HS-27A (cell line): ENCODE measurements at regions not wholly inside any gene's neighbourhood (a gene's known extent, or its start where the extent isn't known, plus 50 kb on each side); places are given as distances from the start of the nearest gene placed in this dataset.
"Not testable (repeated sequence)": the region's sequence is repeated elsewhere in the genome, so short reads cannot be mapped to it uniquely, and the experiment has no call there.

Experiments used
- DNase-seq: peaks from one replicate; pipeline ENCODE4 v3.0.0-alpha.2; 2012; ENCODE audit warnings: low read depth, missing footprints

DNA sequence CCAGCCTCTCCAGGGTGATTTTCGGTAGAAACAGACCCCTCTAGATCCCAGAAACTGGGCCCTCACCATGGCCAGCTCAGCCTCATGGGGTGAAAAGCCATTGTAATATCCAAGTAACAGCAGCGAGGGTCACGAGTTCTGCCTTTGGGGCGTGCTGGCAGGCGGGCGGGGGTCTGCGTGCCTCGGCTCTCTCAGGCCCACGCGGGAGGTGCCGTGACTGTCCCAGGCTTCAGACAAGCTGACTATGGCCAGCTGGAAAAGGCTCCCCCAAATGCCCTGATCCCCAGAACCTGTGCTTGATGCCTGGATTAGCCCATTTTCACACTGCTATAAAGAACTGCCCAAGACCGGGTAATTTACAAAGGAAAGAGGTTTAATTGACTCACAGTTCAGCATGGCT, 160.2 kb downstream of the LAT start:
- not testable (repeated sequence) for DNase-seq

DNA sequence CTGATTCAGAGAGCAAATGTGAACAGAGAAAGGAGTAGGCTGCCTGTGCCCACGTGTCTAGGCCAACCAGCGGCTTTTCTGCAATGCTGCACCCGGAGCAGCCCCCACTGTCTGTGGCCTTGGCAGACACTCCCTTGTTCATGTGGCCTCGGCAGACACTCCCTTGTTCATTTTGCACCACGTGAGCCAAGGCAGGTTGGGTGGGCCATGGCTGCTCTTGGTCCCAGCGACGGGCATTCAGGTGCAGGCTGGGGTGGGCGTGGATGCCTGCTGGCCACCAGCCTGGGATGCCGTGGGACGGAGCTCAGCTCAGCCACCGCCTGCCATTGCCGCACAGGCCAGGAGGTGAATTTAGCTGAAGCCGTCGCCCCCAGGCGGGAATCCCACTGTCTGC, 159.8 kb downstream of the LAT start:
- DNase-seq, result not testable (repeated sequence)

DNA sequence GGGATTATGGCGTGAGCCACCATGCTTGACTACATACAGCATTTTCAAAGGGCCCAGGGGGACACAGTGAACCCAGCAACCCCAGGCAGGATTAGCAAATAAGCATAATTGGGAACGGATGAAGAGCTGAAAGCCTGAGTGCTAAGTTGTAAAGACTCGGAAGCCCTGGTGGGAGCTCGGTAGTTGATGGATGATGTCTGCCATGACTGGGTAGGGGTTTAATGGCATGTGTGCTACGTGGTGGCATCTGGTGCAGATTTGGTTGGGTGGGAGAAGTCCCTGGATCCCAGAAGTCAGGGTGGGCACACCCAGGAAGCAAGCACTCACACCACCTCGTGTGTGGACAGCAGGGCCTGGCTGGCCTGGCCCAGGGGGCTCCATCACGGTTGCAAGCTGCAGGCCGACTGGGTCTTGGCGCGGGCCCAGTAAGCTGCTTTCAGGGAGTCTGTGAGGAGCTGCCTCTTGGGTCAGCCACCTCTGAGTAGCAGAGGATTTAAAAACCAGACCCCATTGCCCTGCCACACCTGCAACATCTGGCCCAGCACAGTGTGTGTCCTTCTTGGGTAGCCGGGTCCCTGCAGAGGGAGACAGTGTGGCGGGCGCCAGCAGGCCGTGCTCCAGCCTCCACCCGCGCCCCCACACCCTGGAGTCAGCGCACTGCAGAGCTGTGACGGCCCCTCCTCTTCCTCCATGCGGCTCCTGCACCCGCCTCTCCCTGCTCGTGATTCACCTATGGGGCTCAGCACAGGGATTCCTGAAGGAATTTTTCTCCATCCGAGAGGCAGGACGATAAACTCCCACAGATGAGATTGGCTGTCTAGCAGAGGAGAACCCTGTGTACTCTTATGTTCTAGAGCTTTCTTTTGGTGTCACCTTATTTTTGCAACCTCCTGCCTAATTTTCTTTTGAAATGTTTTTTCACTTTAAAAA, 159.2 kb downstream of the LAT start:
- DNase-seq, result not testable (repeated sequence)

DNA sequence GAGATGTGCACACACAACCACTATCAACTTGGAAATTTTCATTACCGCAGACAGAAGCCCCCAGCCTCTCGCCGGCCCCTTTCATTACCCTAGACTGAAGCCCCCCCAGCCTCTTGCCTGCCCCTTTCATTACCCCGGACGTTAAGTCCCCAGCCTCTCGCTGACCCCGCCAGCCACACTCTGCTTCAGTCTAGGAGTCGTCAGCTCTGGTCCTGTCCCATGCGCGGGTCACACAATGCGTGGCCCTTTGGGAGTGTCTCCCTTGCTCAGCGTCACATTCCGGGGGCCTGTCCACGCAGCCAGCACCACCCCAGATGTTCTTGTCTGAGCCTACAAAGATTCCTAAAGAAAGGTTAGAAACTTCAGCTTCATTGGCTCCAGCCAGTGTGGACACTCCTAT, 157.7 kb downstream of the LAT start:
- not testable (repeated sequence) for DNase-seq

DNA sequence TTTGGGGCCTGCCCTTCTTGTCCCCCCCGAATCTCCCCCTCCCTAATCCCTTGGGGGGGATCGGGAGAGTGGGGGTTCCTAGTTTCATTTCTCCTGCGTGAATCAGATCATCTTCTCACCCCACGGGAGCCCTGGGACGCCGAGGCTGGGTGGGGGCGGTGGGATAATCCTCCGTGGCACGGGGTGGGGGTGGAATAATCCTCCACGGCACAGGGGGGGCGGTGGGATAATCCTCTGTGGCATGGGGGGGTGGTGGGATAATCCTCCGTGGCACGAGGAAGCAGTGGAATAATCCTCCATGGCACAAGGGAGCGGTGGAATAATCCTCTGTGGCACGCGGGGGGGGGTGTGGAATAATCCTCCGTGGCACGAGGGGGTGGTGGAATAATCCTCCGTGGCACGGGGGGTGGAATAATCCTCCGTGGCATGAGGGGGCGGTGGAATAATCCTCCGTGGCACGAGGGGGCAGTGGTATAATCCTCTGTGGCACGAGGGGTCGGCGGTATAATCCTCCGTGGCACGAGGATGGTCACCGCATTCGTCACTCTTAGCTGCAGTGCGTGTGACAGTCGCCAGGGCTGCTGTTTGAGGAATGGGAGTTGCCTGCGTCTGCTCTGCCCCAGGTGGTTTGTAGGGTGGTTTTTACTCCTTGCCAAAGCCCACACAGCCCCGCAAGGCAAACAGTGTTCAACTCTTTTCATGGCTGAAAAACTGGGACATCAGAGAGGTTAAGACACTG, 156.9 kb downstream of the LAT start:
- no peak for DNase-seq

DNA sequence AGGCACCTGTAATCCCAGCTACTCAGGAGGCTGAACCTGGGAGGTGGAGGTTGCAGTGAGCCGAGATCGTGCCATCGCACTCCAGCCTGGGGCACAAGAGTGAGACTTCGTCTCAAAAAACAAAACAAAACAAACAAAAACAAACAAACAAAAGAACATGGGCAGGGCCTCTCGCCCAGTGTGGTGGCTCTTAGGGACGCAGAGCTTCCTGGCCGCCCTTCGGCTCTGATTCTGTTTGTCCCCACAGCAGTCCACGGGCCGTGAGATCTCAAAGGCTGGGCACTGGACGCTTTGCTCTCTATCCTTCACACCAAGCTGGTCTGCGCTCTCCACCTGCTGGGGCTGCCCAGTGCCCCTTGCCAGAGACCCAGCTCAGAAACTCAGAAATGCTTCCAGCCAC, 156.3 kb downstream of the LAT start:
- DNase-seq, result not testable (repeated sequence)

DNA sequence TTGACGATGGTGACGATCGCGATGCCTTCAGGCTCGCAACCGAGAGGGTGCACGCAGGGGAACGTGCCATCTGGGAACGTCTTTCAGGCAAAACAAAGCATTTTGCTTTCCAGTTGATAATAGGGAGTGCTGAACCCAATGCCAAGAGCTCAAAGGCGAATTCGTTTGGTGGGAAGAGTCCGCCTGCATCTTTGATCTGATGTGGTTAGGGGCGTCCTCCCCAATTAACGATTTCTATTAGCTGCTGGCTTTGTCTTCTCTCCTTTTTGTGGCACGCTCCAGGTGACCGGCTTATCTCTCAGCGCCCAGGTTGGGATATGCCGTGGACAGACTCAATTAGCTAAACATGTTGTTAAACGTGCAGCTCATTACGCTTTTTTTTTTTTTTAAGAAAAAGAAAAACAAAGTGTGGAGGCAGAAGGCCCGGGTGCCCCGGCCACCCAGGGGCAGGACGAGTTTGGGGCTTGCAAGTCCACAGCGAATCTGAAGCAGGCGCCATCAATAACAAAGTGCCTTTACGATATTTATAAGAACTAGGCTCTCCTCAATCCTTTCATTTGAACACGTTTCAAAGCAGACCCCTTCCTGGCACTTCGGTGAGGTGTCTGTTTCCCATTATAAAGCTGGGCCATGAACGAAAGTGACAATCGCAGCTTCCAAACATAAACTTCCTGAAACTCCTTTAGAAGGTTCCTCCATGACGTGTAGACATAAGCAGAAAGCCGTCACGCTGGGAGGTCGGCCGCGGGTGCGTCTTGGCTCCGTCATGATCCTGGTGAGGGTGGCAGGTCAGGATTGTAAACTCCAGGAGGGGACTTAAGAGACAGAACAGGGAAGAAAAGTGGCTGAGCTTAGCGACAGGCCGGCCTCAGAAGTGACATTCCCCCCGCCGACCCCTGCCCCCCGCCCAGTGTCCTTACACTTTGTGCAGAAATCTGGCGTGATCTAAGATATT, 155.3 kb downstream of the LAT start:
- DNase-seq, result not testable (repeated sequence)

DNA sequence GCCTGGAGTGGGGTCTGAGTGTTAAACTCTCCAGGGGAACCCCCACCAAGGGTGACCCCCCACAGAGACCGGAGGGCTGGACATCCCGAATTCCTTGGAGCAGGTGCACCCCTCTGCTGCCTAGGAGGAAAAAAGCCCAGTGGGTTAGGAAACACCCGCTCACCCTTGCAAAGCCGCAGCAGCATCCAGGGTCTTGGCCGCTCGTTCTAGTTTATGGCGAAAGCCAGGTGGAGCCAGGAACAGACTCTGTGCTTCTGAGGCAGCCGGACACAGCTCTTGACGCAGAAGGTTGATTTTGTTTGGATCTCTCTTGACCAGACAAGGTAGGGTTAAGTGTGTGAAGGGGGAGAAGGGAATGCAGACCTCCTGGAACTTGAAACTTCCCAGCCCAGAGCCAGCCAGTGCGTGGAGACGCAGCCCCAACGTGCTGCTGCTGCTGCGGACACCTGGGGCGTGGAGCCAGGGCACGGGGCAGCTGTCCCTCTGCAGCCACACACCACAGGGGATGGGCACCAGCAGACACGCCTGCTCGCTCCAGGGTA, 154.5 kb downstream of the LAT start:
- DNase-seq, result no peak

DNA sequence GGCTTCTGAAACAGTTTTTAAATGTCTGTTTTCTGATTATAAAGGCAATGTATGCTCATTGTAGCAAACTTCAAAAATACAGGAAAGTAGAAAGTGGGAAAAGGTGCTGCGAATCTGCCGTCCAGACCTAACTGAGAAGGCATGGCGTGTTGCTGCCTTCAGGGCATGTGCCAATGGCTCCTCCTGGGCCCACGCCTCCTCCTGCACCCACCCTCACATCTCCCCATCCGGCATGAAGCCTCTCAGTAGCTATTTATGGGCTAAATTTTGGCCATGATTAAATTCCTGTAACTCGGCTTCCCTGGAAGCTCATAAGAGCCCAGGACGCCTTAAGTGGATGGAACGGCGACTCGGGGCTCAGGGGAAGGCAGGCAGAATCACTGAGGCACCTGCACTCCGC, 153.8 kb downstream of the LAT start:
- DNase-seq, result not testable (repeated sequence)

DNA sequence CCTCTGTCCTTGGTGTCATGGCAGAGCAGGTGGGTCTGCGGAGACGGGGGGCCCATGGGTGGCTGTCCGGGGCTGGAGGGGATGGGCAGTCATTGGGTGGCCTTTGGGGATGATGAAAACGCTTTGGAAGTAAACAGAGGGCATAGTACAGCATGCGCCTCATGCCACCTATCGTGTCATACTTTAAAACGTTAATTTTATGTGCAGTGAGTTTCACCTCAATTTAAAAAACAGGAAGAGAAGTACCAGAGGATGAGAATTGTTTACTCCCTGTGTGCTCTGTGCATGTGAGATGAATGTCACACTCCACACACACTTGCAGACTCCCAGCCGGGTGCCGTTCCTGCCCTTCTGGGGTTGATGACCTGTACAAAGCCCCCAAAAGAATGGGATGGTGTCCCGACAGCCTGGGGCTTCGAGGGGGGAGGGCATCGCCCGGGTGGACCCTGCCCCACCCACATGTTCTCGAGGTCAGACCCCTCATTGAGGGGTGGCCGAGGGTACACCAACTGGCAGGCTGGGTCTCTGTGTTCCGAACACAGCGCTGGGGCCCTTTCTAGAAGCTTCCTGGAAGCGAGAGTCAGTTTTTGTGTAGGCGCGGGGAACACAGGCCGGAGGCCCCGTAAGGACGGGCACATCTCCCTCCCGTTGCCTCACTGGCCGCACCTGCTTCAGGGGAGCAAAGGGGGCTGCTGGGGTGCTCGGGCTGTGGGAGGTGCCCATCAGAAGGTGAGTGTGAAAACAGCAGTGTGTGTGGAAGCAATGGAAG, 153.2 kb downstream of the LAT start:
- DNase-seq, result not testable (repeated sequence)

DNA sequence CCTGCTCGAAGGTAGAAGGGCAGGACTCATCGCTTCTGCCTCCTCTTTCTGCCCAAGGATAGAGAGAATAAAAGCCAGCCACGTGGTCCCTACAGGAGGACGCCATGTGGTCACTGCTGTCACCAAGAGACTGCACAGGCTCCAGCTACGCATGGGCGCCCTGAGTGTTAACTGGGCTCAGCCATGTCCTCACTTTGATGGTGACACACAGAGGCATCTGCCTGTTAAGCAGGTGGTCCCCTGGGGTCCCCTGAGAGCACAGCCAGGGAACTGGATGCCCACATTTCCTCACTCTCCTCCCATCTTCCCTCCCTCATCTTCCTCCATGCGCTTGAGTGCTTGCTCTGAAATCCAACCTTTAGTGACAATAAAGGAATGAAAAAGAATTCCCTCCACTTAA, 152.6 kb downstream of the LAT start:
- not testable (repeated sequence) for DNase-seq

DNA sequence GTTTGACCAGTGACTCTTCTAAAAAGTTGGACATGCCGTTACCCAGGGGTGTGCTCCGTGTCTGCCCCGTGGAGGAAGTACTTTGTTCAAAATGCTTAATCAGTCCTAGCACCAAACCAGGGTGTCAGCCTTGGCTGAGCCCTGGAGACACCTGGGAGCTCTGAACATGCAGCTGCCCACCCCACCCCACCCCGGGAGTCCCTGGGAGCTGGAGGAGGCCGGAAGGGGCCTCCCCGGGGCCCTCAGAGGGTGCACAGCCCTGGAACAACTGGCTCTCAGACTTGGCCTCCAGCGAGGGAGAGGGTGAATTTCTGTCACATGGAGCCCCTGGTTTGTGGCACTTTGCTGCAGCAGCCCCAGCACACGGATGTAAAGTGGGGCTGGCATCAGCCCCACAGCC, 152.1 kb downstream of the LAT start:
- DNase-seq, result not testable (repeated sequence)

DNA sequence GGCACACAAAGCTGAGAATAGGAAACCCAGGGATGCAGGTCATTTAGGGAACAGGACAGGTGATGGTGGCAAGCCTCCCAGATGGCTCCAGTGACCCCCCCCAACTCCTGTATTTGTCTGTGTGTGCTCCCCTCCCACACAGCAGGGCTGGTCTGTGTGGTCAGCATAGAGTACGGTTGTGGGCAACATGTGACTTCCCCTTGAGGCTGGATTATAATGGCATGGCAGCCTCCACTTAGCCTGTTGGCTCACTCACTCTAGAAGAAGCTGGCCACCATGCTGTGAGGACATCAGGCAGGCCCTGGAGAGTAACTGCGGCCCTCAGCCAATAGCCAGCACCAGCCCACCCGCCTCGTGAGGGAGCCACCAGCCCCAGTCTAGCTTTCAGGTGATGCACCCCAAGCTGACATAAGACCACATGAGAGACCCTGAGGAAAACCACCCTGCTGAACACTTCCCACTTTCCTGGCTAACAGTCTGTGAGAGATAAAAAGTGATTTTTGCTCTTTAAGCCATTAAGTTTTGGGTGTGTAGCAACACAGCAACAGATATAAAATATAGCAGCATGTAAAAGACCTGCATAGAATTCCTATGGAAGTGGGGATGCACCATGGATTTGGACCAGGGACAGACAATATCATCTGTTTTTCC, 151.3 kb downstream of the LAT start:
- DNase-seq, result not testable (repeated sequence)

DNA sequence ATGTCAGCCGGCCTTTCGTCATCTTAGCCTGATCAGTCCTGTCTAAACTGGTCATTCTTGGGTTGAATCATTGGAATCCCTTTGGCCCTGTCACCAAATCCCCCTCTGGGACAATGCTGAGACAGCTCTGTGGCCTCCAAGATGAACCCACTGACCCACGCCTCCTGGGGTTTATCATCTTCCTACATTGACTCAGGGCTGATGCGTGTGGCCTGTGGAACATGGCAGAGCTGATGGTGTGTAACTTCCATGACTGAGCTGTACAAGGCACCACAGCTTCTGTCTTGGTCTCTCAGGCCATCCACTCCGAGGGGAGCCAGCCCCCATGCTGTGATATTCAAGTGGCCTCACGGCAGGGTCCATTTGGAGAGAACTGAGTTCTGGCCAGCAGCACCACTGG, 150.2 kb downstream of the LAT start:
- not testable (repeated sequence) for DNase-seq

DNA sequence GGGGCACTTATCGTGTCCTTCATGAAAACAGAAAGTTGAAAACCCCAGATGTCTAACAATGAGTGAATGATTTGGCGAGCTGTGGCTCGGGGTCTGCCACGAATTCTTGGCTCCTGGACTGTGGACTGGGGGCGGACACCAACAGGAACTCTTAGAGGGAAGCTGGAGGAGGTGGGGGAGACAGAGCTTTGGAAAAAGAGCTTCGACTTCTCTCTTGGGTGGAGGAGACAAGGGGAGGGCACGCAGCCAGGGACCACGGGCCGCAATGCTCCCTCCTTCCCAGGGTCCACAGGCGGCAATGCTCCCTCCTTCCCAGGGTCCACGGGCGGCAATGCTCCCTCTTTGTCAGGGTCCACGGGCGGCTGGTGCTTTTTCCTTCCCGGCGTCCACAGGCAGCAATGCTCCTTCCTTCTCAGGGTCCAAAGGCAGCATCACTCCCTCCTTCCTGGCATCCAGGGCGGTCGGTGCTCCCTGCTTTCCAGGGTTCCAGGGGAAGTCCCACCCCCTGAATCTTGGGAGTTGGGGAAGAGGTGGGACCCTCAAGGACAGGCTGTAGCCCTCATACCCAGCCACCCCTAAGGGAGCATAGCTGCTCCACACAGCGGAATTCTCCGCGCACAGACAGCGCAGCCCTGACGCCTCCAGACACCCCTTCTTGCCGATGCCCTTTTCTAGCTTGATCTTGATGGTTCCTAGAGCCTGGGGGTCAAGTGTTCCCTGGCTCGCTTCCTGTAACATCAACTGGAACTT, 149.0 kb downstream of the LAT start:
- DNase-seq, result not testable (repeated sequence)

DNA sequence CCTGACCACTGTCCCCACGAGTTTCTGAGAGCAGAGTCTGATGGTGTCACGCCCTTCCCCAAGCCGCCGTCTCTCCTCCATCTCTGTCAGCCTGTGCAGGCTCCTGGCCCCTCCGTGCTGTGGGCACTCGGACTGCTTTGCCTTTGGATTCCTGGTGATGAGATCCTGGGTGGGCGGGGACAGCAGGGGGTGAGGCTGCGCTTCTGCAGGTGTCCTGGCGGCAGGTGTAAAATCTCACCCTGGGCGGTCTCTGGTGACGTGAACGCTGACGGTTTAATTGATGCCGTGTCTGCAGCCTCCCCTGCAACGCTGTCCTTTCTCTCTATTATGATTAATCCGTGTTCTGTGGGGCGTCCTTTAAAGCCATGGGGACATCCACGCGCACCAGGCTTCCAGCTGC, 148.0 kb downstream of the LAT start:
- DNase-seq, result not testable (repeated sequence)

DNA sequence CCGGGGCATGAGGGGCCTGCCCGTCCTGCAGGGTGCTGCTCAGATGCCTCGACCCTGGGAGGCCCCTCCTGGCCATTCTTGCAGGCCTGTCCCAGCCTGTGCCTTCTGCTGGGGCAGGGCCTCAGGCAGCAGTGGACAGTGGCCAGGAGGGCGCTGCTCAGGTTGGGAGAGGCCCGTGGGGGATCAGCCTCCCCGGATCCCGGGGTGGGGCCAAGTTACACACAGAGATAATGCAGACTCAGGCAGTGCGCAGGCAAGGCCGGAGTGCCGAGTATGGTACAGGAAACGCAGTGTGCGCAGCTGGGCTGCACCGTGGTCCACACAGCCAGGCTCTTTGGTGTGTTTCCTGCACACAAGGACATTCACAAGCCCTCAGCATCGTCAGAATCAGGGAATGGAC, 147.6 kb downstream of the LAT start:
- DNase-seq, result not testable (repeated sequence)

DNA sequence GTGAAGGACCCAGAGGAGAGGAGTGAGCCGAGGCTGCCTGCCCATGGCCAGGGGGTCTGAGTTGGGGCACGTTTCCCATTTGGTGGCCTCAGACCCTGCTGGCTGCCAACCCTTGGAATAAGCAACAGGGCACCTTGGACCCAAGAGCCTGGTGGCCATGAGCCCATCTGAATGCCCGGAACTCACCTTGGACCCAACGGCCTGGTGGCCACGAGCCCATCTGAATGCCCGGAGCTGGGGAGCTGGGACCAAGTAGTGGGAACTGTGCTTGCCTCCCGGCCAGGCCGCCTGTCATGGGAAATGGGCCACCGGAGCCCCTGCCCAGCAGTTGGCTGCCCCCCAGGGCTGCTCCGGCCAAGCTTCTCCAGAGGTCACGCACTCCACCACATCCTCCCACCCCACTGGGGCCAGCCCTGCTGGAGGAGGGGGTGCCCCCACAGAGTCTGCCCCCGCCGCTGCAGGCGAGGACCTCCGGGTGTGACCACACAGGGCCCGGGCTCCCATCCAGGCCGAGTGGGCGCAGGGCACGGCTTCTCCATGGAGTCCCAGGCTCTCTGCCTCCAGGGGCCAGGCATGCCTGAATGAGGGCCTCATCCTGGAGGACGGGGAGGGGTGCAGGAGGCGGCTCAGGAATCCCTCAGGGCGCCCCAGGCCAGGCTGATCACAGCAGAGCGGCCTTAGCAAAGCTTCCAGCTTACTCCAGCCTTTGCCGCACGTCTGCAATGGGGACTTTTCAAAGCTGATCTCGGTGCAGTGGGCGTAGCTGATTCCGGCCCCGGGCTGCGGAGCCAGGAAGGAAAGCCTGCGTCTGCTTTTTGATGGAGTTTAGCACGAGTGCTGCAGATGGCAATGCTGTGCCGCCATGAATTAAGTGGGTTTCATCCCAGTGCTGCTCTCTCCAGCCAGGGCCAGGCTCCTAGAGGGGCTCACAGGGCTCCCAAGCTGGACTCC, 146.3 kb downstream of the LAT start:
- not testable (repeated sequence) for DNase-seq
